HG03135 (cell line): ENCODE measurements at regions not wholly inside any gene's neighbourhood (a gene's known extent, or its start where the extent isn't known, plus 50 kb on each side); places are given as distances from the start of the nearest gene placed in this dataset.
"Not testable (repeated sequence)": the region's sequence is repeated elsewhere in the genome, so short reads cannot be mapped to it uniquely, and the experiment has no call there.

Experiments used
- ATAC-seq: cut with Tn5 transposase; IDR thresholded peaks from one replicate; pipeline ENCODE4 v1.9.1; 2021; ENCODE audit warnings: mild to moderate bottlenecking, moderate library complexity; ENCODE audit not compliant: unreplicated experiment

- ATAC-seq, result no peak
Observed at GRCh38 chr9:710951-711745, 130.3 kb upstream of the DMRT1 start.

GRCh38 chr9:711761-712553, 129.5 kb upstream of the DMRT1 start:
- ATAC-seq, result no peak

- ATAC-seq, result no peak
Observed at GRCh38 chr9:712643-713042, 128.9 kb upstream of the DMRT1 start.

GRCh38 chr9:713091-713490, 128.4 kb upstream of the DMRT1 start:
- no peak for ATAC-seq

GRCh38 chr9:714675-715074, 126.8 kb upstream of the DMRT1 start:
- no peak for ATAC-seq

DNA sequence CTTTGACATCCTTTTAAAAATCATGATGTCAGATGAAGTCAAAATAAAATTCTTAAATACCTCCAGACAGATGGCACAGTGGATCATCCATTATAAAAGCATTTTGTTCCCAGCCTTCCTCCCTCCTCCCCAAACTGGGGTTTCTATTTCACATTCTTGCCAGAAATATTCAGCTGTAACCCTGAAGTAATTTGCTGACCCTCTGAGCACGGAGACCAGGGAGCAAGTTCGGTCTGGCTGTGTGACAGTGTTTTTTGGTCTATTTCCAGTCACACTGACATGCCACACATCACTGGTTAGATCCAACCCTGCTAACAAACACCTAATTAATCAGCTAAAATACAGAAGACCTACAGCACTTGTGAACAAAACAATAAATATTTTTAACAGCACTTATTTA, 126.2 kb upstream of the DMRT1 start:
- no peak for ATAC-seq

DNA sequence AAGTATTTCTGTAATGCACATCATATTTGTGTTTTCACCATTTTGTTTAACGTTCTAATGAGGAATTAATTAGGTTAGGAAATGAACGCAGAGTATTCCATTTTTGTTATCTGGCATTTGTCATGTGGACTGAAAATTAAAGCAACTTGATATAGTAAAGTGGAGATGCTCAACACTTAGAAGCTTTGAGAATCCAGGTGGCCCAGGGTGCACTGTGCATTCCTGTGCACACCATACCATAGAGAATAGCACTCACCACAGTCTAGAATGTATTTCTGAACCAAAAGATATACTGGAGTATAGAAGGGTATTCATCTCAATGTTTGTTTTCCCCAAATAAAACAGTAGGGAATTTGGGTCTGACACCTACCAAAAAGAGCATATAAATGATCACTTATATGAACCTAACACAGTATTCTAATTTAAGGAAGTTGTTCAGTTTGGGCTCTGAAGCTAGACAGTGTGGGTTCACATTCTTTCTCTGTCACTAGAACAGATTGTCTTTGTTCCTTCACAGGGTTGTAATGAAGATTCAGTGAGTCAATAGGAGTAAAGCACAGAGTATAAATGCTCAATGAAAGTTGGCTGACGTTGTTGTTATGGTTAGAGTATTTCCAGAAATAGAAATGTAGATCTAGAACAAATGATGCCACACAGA, 125.6 kb upstream of the DMRT1 start:
- no peak for ATAC-seq

DNA sequence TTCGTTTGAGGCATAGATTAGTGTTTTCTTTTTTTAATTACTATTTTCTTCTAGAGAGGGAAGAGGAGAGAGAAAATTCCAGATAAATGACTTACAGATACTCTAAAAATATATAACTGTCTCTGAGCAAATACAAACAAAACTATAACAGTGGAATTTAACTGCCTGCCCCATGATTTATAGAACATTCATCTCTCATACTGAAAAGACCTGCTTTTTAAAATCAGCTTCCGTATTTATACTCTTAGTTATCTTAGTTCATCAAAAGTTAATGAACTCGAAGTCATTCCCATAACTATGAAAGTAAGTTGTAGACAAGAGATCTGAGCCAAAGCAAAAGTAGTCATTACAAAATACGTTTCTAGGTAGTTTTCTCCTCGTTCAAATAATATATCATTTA, 123.8 kb upstream of the DMRT1 start:
- no peak for ATAC-seq

DNA sequence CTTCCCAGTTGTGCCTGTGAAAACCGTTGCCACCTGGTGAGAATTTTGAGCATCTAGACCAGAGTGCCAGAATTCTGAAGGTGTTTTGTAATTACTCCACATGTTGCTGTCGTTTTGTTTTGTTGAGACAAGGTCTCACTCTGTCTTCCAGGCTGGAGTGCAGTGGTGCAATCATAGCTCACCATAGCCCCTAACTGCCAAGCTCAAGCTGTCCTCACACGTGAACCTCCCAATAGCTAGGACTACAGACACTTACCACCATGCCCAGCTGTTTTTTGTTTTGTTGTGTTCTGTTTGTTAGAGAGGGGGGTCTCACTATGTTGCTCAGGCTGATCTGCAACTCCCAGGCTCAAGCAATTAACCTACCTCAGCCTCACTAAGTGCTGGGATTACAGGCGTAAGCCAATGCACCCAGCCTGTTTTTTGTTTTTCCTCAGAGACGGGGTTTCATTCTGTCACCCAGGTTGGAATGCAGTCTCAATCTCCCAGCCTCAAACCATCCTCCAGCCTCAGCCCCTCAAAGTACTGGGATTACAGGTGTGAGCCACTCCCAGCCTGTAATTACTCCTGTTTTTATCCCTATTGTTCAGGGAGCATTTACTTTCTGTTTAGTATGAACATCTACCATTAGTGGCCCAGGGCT, 121.1 kb upstream of the DMRT1 start:
- no peak for ATAC-seq

- ATAC-seq, result no peak
Observed at GRCh38 chr9:722388-722980, 119.0 kb upstream of the DMRT1 start.

DNA sequence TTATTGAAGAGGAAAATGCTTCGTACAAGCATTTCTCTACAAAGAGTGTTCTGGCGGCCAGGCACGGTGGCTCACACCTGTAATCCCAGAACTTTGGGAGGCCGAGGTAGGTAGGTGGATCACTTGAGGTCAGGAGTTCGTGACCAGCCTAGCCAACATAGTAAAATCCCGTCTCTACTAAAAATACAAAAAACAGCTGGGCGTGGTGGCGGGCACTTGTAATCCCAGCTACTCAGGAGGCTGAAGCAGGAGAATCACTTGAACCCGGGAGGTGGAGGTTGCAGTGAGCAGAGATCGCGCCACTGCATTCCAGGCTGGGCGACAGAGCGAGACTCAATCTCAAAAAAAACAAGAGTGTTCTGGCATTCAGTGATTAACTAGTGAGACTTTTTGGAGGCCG, 117.0 kb upstream of the DMRT1 start:
- not testable (repeated sequence) for ATAC-seq

DNA sequence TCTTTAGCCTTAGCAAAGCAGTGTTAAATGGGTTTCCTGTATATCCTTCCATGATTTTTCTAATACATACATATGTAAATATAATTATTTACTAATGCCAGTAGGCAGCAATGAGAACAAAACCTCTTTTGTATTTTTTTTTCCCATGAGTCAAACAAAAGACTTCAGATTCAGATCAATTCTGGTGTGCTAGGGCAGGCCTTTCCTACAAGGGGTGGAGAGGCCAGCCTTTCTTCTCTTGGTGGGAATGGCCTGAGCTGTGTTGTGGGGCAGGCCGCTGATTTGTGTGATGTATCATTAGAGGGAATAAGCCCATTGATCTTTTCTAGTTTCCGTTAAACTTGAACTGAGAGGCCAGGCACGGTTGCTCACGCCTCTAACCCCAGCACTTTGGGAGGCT, 115.5 kb upstream of the DMRT1 start:
- ATAC-seq, result no peak

DNA sequence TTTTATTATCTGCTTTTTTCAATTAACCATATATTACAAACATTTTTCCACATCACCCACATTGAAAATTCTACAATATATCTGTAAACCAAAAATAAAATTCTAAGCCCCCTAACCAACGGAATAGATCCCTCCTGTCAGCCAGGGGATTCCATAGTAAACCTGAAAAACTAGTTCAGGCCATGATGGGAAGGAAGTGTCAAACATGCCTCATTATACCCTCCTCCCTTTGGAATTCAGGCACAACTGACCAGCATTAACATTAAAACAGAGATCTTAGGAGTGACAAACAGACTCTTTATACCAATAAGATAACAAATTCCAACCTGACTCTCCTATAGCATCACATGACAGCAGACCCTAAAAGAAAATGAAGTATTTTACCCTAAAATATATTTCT, 113.7 kb upstream of the DMRT1 start:
- ATAC-seq, result no peak

- ATAC-seq, result no peak
Observed at GRCh38 chr9:728535-728934, 113.0 kb upstream of the DMRT1 start.

- ATAC-seq, result no peak
Observed at GRCh38 chr9:731474-731873, 110.0 kb upstream of the DMRT1 start.

GRCh38 chr9:734831-735511, 106.5 kb upstream of the DMRT1 start:
- no peak for ATAC-seq

DNA sequence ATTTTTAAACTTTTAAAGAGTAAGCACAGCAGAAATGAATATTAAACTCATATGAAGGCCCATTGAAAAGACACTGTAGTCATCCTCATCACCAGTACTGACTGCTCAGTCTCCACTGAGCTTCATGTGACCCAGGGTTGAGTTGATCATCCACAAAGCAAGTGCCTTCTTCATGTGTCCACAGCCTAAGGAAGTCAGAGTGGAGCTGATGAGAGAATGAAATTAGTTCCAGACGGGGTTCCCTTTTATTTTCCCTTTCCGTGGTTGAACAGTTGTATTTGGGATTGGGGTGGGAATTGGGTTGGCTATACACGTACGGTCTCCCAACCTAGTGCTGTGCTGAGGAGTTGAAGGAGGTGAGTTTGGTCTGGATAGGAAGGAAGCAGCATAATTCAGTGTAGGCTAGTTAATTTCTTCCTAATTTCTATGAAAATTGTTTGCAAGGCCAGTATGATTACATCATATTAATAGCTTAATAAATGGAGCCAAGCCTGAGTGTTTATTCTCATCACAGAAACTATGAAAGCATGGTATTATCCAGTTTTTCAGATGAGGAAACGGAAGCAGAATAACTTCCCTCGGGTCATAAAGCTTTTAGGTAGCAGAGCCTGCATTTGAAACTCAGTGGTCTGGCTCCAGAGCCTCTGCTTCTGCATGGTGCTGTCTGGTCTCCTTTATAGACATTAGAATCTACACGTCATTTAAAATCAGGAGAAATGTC, 103.9 kb upstream of the DMRT1 start:
- ATAC-seq, result no peak

DNA sequence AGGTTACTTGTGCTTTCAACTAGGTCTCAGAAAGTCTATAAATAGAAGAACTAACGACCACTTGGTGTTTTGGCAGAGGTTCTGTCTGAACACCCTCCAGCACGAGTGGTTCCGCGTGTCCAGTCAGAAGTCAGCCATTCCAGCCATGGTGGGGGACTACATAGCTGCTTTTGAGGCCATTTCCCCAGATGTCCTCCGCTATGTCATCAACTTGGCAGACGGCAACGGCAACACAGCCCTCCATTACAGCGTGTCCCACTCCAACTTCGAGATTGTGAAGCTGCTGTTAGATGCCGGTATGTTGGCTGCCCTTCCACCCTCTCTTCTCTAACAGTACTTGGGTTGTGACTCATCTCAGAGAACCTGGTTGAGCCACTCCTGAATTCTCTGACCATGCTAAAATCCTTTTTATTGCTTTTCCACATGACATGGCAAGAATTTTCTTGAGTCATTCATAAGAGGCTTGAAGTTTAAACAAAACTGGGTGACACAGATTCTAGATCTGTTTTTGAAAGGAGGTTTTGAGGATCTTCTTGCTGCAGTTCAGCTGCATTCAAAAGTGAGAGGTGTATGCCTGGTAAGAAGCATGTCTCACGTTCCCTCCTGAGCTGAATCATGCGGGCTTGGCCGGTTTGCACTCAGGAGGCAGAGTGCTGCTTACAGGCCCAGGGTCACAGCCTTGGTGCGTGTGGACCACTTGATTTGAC, 103.1 kb upstream of the DMRT1 start:
- no peak for ATAC-seq

GRCh38 chr9:739362-739761, 102.1 kb upstream of the DMRT1 start:
- ATAC-seq, result no peak
